ENCODE measurements at regions not wholly inside any gene's neighbourhood (a gene's known extent, or its start where the extent isn't known, plus 50 kb on each side); places are given as distances from the start of the nearest gene placed in this dataset.

- CTCF ChIA-PET = no interaction called here
Observed at GRCh38 chrX:42398967-42399631, 378.9 kb downstream of the PPP1R2C start.

More at GRCh38 chrX:42398967-42399631, 378.9 kb downstream of the PPP1R2C start:
- TF ChIP-seq CEBPB (IDR thresholded peaks at IDR 0.05; ENCODE audit: low read depth) = no peak
- TF ChIP-seq ZBTB33 (IDR thresholded peaks at IDR 0.05; ENCODE audit: extremely low read depth, insufficient replicate concordance, low read length) = no peak
- TF ChIP-seq POLR2A (IDR thresholded peaks at IDR 0.05; ENCODE audit: borderline replicate concordance, extremely low read depth, insufficient read depth, insufficient read length) = no peak
- no peak for TF ChIP-seq MAX (IDR thresholded peaks at IDR 0.05)
- TF ChIP-seq ATF3 (IDR thresholded peaks at IDR 0.05) = no peak
- no peak for TF ChIP-seq TCF7L2 (IDR thresholded peaks at IDR 0.05; ENCODE audit: borderline replicate concordance, extremely low read depth, insufficient read depth, insufficient read length)
- TF ChIP-seq JUND (IDR thresholded peaks at IDR 0.05) = no peak
- no peak for TF ChIP-seq ZNF274 (IDR thresholded peaks at IDR 0.05; ENCODE audit: low read depth, low read length)
- no peak for TF ChIP-seq SIN3A (IDR thresholded peaks at IDR 0.05; ENCODE audit: low read depth)
- no peak for TF ChIP-seq POLR2AphosphoS5 (IDR thresholded peaks at IDR 0.05; ENCODE audit: low read depth, low read length)
- no peak for TF ChIP-seq CTCF (IDR thresholded peaks at IDR 0.05 in 2 of 3, conservative IDR thresholded peaks at IDR 0.05 in 1 of 3; ENCODE audit: borderline replicate concordance in 1 of 3, insufficient read depth in 1 of 3, low read depth in 2 of 3, low read length in 2 of 3)
- no peak for TF ChIP-seq ZFX (IDR thresholded peaks at IDR 0.05)
- TF ChIP-seq ELF1 (IDR thresholded peaks at IDR 0.05; ENCODE audit: borderline replicate concordance, low read depth) = no peak
- Histone ChIP-seq H3K27me3 (ENCODE audit: insufficient read depth, low read length) (no peaks in the 10 kb centered on the region), H3K9ac (ENCODE audit: low read length) (no peak overlapping the region), H3K27ac (ENCODE audit: low read depth, low read length) (no peak overlapping the region), H4K20me1 (ENCODE audit: insufficient read depth) (no peaks in the 10 kb centered on the region), H3K4me2 (ENCODE audit: low read length) (no peak overlapping the region), H3K4me3 (replicated peaks in 1 of 2; ENCODE audit: low read depth in 1 of 2, low read length in 2 of 2) (no peak overlapping the region), H3K79me2 (ENCODE audit: insufficient read depth, low read length) (no peaks in the 10 kb centered on the region), H2AFZ (ENCODE audit: low read depth, low read length, poor library complexity, severe bottlenecking) (no peak overlapping the region), H3K9me2 (ENCODE audit: insufficient read depth) (no peaks in the 10 kb centered on the region), H3K36me3 (ENCODE audit: control insufficient read depth in 1 of 2, insufficient read depth in 2 of 2, low read length in 2 of 2) (no peaks in the 10 kb centered on the region), H3K9me3 (ENCODE audit: control insufficient read depth in 1 of 2, insufficient read depth in 1 of 2, low read depth in 1 of 2, low read length in 2 of 2) (no peaks in the 10 kb centered on the region), H3K4me1 (ENCODE audit: control insufficient read depth in 1 of 2, insufficient read depth in 2 of 2, low read length in 2 of 2) (no peaks in the 10 kb centered on the region)
- DNase-seq (ENCODE audit: low read depth, low spot score) (no peak), ATAC-seq (no peak)
- POLR2A ChIA-PET = no interaction called here
- no TSS peak for BruUV-seq (replicated peaks)
- intact Hi-C loops (cut with micrococcal nuclease) = no loop called here
- RAD21 ChIA-PET (ENCODE audit: low non-redundant PET in 1 of 2, low total read pairs in 2 of 2, uncharacterized antibody in 2 of 2, unreplicated experiment in 2 of 2) = no interaction called here
